ENCODE measurements at regions not wholly inside any gene's neighbourhood (a gene's known extent, or its start where the extent isn't known, plus 50 kb on each side); places are given as distances from the start of the nearest gene placed in this dataset.

DNA sequence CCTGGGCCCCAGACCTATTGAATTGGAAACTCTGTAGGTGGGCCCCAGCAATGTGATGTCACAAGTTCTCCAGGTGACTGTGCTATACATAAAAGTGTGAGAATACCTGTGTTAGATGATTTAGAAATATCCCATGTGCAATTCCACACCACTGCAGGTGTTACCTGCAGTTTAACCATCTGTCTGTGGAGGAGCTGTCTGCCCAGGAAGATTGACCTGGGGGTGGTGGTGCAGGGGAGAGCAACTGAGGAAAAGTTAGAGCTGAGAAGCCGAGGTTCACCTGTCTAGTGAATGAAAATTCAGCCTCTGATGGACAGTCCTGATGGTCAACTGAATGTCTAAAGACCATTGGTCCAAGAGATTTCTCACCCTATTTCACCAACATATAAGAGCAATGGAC lies 132.2 kb upstream of the SLC24A5 start:
- Mint-ChIP-seq H3K36me3 (ENCODE audit: low read depth) (no peaks in the 10 kb centered on the region), H3K27ac (no peak overlapping the region), H3K4me1 (peaks cover 27% of the 10 kb centered on the region), H3K9me3 (no peaks in the 10 kb centered on the region), H3K27me3 (ENCODE audit: low read depth, poor library complexity) (peaks cover 5% of the 10 kb centered on the region), H3K4me3 (no peak overlapping the region)
- TF ChIP-seq, protein P1, sequence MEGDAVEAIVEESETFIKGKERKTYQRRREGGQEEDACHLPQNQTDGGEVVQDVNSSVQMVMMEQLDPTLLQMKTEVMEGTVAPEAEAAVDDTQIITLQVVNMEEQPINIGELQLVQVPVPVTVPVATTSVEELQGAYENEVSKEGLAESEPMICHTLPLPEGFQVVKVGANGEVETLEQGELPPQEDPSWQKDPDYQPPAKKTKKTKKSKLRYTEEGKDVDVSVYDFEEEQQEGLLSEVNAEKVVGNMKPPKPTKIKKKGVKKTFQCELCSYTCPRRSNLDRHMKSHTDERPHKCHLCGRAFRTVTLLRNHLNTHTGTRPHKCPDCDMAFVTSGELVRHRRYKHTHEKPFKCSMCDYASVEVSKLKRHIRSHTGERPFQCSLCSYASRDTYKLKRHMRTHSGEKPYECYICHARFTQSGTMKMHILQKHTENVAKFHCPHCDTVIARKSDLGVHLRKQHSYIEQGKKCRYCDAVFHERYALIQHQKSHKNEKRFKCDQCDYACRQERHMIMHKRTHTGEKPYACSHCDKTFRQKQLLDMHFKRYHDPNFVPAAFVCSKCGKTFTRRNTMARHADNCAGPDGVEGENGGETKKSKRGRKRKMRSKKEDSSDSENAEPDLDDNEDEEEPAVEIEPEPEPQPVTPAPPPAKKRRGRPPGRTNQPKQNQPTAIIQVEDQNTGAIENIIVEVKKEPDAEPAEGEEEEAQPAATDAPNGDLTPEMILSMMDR (IDR thresholded peaks at IDR 0.05), result no peak
- no peak for DNase-seq

DNA sequence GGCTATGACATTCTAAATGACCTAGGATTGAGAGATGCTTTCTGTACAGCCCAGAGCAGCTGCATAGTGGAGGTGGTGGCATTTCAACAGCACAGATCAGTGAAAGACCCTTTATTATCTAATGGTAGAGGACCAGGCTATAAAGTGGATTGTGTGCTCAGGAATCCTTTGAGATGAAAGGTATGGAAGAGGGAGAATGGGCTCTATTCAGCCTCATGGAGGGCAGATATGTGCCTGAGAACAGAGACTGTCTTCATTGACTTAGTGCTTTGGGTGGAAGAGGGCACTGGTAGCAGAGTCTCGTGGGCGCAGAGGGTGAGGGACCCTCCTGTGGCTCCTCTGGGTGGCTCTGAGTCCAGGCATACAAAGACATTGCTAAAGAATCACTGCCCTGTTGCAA lies 130.0 kb upstream of the SLC24A5 start:
- Mint-ChIP-seq H3K4me1 (peaks cover 36% of the 10 kb centered on the region), H3K36me3 (ENCODE audit: low read depth) (no peaks in the 10 kb centered on the region), H3K4me3 (no peak overlapping the region), H3K27ac (no peak overlapping the region), H3K27me3 (ENCODE audit: low read depth, poor library complexity) (peaks cover 5% of the 10 kb centered on the region), H3K9me3 (no peaks in the 10 kb centered on the region)
- DNase-seq, result no peak
- TF ChIP-seq, protein P1 (IDR thresholded peaks at IDR 0.05), result no peak

DNA sequence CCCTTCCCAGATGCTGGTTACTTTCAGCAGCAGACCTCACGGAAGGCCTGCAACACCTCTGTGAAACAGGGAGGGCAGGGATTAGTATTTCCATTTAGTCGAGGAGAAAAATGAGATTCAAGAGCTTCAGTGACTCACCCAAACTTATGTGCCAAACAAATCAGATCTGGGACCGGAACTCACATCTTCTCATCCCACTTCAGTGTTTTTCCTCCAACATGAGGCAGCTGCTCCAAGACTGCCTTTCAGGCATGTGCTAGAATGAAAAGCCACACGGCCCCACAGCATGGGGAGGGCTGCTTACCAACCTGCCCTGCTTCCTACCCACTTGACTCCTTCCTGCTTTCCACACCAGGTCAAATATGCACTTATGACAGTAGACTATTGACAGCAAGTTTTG lies 129.4 kb upstream of the SLC24A5 start:
- H3K36me3 Mint-ChIP-seq (ENCODE audit: low read depth), result no peaks in the 10 kb centered on the region
- TF ChIP-seq, protein P1 (IDR thresholded peaks at IDR 0.05), result no peak
- no peaks in the 10 kb centered on the region for H3K9me3 Mint-ChIP-seq
- H3K27ac Mint-ChIP-seq, result no peak overlapping the region
- H3K4me3 Mint-ChIP-seq, result no peak overlapping the region
- H3K27me3 Mint-ChIP-seq (ENCODE audit: low read depth, poor library complexity), result peaks cover 3% of the 10 kb centered on the region
- H3K4me1 Mint-ChIP-seq, result peaks cover 35% of the 10 kb centered on the region
- no peak for DNase-seq

DNA sequence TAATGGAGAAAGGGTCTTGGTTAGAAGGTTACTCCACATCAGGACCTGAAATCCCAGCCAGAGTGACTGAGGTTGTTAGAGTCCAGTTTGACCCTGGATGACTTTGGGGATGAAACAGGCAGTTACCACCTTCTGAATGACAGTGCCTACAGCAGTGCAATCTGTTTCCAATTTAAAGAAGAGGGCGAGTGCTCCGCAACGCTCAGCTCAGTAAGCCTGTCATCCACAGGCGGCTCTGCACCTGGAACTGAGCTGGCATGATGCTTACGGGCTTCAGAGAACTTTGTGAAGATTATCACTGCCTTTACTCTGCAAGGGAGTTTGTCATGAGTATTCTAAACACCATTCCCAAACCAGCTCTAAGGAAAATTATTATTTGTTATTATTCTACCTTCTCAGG lies 127.7 kb upstream of the SLC24A5 start:
- H3K4me3 Mint-ChIP-seq, result no peak overlapping the region
- peaks cover 18% of the 10 kb centered on the region for H3K4me1 Mint-ChIP-seq
- H3K27me3 Mint-ChIP-seq (ENCODE audit: low read depth, poor library complexity), result no peaks in the 10 kb centered on the region
- H3K27ac Mint-ChIP-seq, result no peak overlapping the region
- TF ChIP-seq, protein P1 (IDR thresholded peaks at IDR 0.05), result no peak
- no peaks in the 10 kb centered on the region for H3K9me3 Mint-ChIP-seq
- no peaks in the 10 kb centered on the region for H3K36me3 Mint-ChIP-seq (ENCODE audit: low read depth)
- DNase-seq, result no peak

DNA sequence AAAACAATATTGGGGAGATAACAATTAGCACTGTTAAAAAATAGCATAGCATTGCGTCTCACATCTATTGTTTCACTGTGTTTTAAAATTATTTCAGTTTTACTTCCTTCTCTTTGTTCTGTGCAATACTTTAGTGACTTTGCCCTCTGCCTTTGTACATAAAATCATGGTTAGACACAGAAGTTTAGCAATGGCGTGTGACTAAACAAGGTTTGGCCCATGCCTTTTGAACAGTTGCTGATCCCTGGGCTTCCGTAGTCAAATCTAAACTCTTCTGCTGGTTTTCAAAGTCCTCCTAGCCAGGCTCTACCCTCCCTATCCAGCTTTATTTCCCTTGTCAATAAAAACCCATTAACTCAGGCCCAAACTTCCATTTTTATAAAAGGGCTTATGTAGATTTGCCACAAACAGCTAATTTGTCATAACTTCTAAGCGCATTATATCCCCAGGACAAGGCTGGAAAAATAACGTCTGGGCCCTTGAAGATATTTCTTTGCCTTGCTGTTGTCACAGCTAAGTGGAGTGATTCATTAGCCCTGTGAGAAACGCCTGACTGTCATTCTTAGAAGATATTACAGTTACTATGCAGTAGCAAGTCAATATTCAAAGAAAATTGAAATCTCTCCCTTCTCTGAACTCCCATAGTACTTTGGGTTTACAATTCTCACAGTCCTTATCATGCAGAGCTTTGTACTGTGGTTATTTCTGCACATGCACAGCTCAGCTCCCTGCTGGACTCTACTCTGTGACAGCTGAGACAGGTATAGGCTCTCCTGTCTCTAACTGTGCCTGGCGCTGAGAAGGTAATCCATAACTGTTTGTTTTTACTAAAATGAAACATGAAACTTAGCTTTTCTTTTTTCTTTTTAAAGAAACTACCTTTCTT lies 123.4 kb upstream of the SLC24A5 start:
- H3K27ac Mint-ChIP-seq, result no peak overlapping the region
- H3K4me1 Mint-ChIP-seq, result peaks cover 20% of the 10 kb centered on the region
- H3K9me3 Mint-ChIP-seq, result no peaks in the 10 kb centered on the region
- DNase-seq, result no peak
- H3K27me3 Mint-ChIP-seq (ENCODE audit: low read depth, poor library complexity), result no peaks in the 10 kb centered on the region
- H3K4me3 Mint-ChIP-seq, result no peak overlapping the region
- H3K36me3 Mint-ChIP-seq (ENCODE audit: low read depth), result no peaks in the 10 kb centered on the region
- TF ChIP-seq, protein P1 (IDR thresholded peaks at IDR 0.05), result no peak

DNA sequence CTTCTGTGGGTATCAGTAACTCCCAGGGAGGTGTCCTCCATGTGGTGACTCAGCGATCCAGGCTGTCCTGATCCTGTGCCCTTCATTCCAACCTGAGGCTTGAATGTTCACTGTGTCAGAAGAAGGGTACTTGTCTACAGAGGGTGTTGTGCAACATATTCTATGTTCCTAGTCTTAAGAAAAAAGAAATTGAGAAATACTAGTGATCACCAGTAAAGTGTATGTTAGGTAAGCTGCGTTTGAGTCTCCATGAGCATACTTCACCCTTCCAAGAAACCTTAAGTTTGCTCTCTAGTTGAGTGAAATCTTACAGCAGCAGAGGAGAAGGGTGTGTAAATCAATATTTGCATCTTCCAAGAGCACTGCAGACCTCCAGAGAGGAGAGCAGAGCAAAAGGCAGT lies 122.2 kb upstream of the SLC24A5 start:
- Mint-ChIP-seq H3K4me1 (peaks cover 26% of the 10 kb centered on the region), H3K27me3 (ENCODE audit: low read depth, poor library complexity) (no peaks in the 10 kb centered on the region), H3K27ac (no peak overlapping the region), H3K9me3 (no peaks in the 10 kb centered on the region), H3K4me3 (no peak overlapping the region), H3K36me3 (ENCODE audit: low read depth) (no peaks in the 10 kb centered on the region)
- no peak for DNase-seq
- TF ChIP-seq, protein P1 (IDR thresholded peaks at IDR 0.05), result no peak
